PC-9 (cell line): ENCODE measurements at regions not wholly inside any gene's neighbourhood (a gene's known extent, or its start where the extent isn't known, plus 50 kb on each side); places are given as distances from the start of the nearest gene placed in this dataset.
"Not testable (repeated sequence)": the region's sequence is repeated elsewhere in the genome, so short reads cannot be mapped to it uniquely, and the experiment has no call there.

Experiments used
- BruUV-seq: library from RNA; stranded (reverse); fragments of 400-500 nt; replicated peaks from 2 replicates; lab custom pipeline; 2021; lab: Mats Ljungman, UMichigan
- CTCF ChIA-PET: fragments of 300-600 bp; sonication (Branson Sonifier 250); formaldehyde crosslinking; loops from one replicate; lab custom pipeline; 2022; ENCODE audit warnings: antibody characterized with exemption; lab: Charles Lee
- POLR2A ChIA-PET: fragments of 300-600 bp; sonication (Branson Sonifier 250); formaldehyde crosslinking; loops from one replicate; lab custom pipeline; 2022; ENCODE audit warnings: antibody characterized with exemption; ENCODE audit not compliant: unreplicated experiment; lab: Charles Lee
- DNase-seq, 2 experiments: peaks; one replicate each; pipeline versions ENCODE4 v3.0.0 to v3.0.0-alpha.2; 2015 to 2022; ENCODE audit warnings: mixed read lengths in 1 of 2
- H2AFZ ChIP-seq: fragments of 200-600 bp; sonication (generic); 2 replicates; pipeline ENCODE4 v1.8.1; 2017; ENCODE audit warnings: antibody characterized with exemption
- H3F3A ChIP-seq: fragments of 200-600 bp; sonication (generic); 2 replicates; pipeline ENCODE4 v1.8.1; 2017; ENCODE audit warnings: antibody characterized with exemption, mild to moderate bottlenecking, low read depth; ENCODE audit not compliant: insufficient read depth
- H3K27ac ChIP-seq: fragments of 200-600 bp; sonication (generic); 2 replicates; pipeline ENCODE4 v1.6.1; 2016; ENCODE audit warnings: mixed run types
- H3K27me3 ChIP-seq: fragments of 200-600 bp; sonication (generic); 2 replicates; pipeline ENCODE4 v1.6.1; 2016; ENCODE audit warnings: low read depth, mixed run types; ENCODE audit not compliant: insufficient read depth
- H3K36me3 ChIP-seq: fragments of 200-600 bp; sonication (generic); 2 replicates; pipeline ENCODE4 v1.6.1; 2016; ENCODE audit warnings: low read depth, mixed run types
- H3K4me1 ChIP-seq: fragments of 200-600 bp; sonication (generic); replicated peaks from 2 replicates; pipeline ENCODE4 v1.6.1; 2016; ENCODE audit warnings: mixed run types; ENCODE audit not compliant: insufficient read depth
- H3K4me2 ChIP-seq: fragments of 200-600 bp; sonication (generic); 2 replicates; pipeline ENCODE4 v1.6.1; 2017; ENCODE audit warnings: mixed run types
- H3K4me3 ChIP-seq: fragments of 200-600 bp; sonication (generic); 2 replicates; pipeline ENCODE4 v1.6.1; 2016; ENCODE audit warnings: mixed run types
- H3K79me2 ChIP-seq: fragments of 200-600 bp; sonication (generic); 2 replicates; pipeline ENCODE4 v1.6.1; 2017; ENCODE audit warnings: low read depth, mixed run types
- H3K9me2 ChIP-seq: fragments of 200-600 bp; sonication (generic); 2 replicates; pipeline ENCODE4 v1.8.1; 2017; ENCODE audit warnings: mild to moderate bottlenecking; ENCODE audit not compliant: insufficient read depth
- H3K9me3 ChIP-seq: fragments of 200-600 bp; sonication (generic); 2 replicates; pipeline ENCODE4 v1.8.1; 2016; ENCODE audit warnings: low read depth; ENCODE audit not compliant: insufficient read depth
- H4K20me1 ChIP-seq: fragments of 200-600 bp; sonication (generic); 2 replicates; pipeline ENCODE4 v1.8.1; 2017; ENCODE audit not compliant: insufficient read depth
- intact Hi-C: fragments of 100-400 bp; cut with micrococcal nuclease; formaldehyde crosslinking; loops from one replicate; pipeline ENCODE4 v1.10.0; 2022; ENCODE audit not compliant: unreplicated experiment

- H4K20me1 ChIP-seq, H2AFZ ChIP-seq, H3K4me1 ChIP-seq, H3F3A ChIP-seq, H3K79me2 ChIP-seq, H3K9me2 ChIP-seq, DNase-seq, H3K27ac ChIP-seq, H3K9me3 ChIP-seq, H3K4me2 ChIP-seq, POLR2A ChIA-PET, H3K4me3 ChIP-seq, CTCF ChIA-PET, intact Hi-C loops, BruUV-seq, H3K36me3 ChIP-seq: not testable (repeated sequence)
- peaks cover 10% of the 10 kb centered on the region; the same call in 1 of the 2 replicates for H3K27me3 ChIP-seq
These were observed 51.4 kb upstream of the NEK3 start for GRCh38 chr13:52210564-52211415.
